Mucosa of descending colon (tissue), 3 donors: ENCODE measurements at regions not wholly inside any gene's neighbourhood (a gene's known extent, or its start where the extent isn't known, plus 50 kb on each side); places are given as distances from the start of the nearest gene placed in this dataset.

Experiments used
- ATAC-seq: fragments of 200-7000 bp; cut with Tn5 transposase; one replicate; pipeline ENCODE4 v1.9.1; 2020; ENCODE audit warnings: mild to moderate bottlenecking, moderate library complexity
- DNase-seq, 3 donors: peaks; one replicate each; pipeline ENCODE4 v3.0.0-alpha.2; 2020
- H3K36me3 ChIP-seq: fragments of 200-600 bp; one replicate; pipeline ENCODE4 v1.8.0; 2021; ENCODE audit warnings: low read depth, mild to moderate bottlenecking
- H3K4me1 ChIP-seq: fragments of 200-600 bp; one replicate; pipeline ENCODE4 v1.8.0; 2021; ENCODE audit warnings: low read depth, mild to moderate bottlenecking
- H3K4me3 ChIP-seq: fragments of 200-600 bp; one replicate; pipeline ENCODE4 v1.8.0; 2021; ENCODE audit warnings: mild to moderate bottlenecking
- H3K9me3 ChIP-seq: fragments of 200-600 bp; one replicate; pipeline ENCODE4 v1.8.0; 2021; ENCODE audit warnings: mild to moderate bottlenecking
- CTCF ChIP-seq: fragments of 200-600 bp; IDR thresholded peaks from one replicate; pipeline ENCODE4 v1.8.0; 2022; ENCODE audit warnings: antibody characterized with exemption, mild to moderate bottlenecking
- intact Hi-C, 2 donors: fragments of 100-400 bp; cut with DNase I in 1 of 2; cut with micrococcal nuclease in 1 of 2; formaldehyde crosslinking; loops; one replicate each; pipeline versions ENCODE4 v1.11.0 to v1.11.1; 2022; cut with DNase I, micrococcal nuclease
- donor health status: DM: no; HTN: no; CAD: no; lungs with moderate emphysema.
- donor health status: DM: no; HTN: no; CAD: no.
- donor health status: DM: no; HTN: yes; CAD: no.

GRCh38 chr4:189500970-189501369, 439.7 kb upstream of the FRG1 start:
- Histone ChIP-seq H3K36me3 (no peaks in the 10 kb centered on the region), H3K4me1 (no peaks in the 10 kb centered on the region), H3K9me3 (peaks cover 4% of the 10 kb centered on the region), H3K4me3 (no peak overlapping the region)
- no peak for ATAC-seq
- TF ChIP-seq CTCF = no peak
- DNase-seq = no peak
- intact Hi-C loops = no loop called here

GRCh38 chr4:189502841-189503435, 437.7 kb upstream of the FRG1 start:
- intact Hi-C loops = no loop called here
- ATAC-seq (no peak), DNase-seq (no peak)
- H3K9me3 ChIP-seq = peaks cover 4% of the 10 kb centered on the region
- no peaks in the 10 kb centered on the region for H3K36me3 ChIP-seq
- no peak overlapping the region for H3K4me3 ChIP-seq
- H3K4me1 ChIP-seq = no peaks in the 10 kb centered on the region
- no peak for TF ChIP-seq CTCF

- no peak for ATAC-seq
- no peak for TF ChIP-seq CTCF
- H3K4me3 ChIP-seq = no peak overlapping the region
Observed at GRCh38 chr4:189504220-189504619, 436.5 kb upstream of the FRG1 start.

GRCh38 chr4:189505380-189505779, 435.3 kb upstream of the FRG1 start:
- TF ChIP-seq CTCF = no peak
- Histone ChIP-seq H3K36me3 (no peaks in the 10 kb centered on the region), H3K4me1 (no peaks in the 10 kb centered on the region), H3K4me3 (no peak overlapping the region), H3K9me3 (no peaks in the 10 kb centered on the region)
- DNase-seq = no peak
- ATAC-seq = no peak
- intact Hi-C loops = no loop called here

More at GRCh38 chr4:189504220-189504619, 436.5 kb upstream of the FRG1 start:
- peaks cover 4% of the 10 kb centered on the region for H3K9me3 ChIP-seq
- intact Hi-C loops = no loop called here
- no peaks in the 10 kb centered on the region for H3K4me1 ChIP-seq
- no peaks in the 10 kb centered on the region for H3K36me3 ChIP-seq
- no peak for DNase-seq

- intact Hi-C loops = no loop called here
- no peaks in the 10 kb centered on the region for H3K4me1 ChIP-seq
- H3K36me3 ChIP-seq = no peaks in the 10 kb centered on the region
- DNase-seq (no peak), ATAC-seq (no peak)
- no peak for TF ChIP-seq CTCF
- no peak overlapping the region for H3K4me3 ChIP-seq
- H3K9me3 ChIP-seq = no peaks in the 10 kb centered on the region
Observed at GRCh38 chr4:189506080-189506479, 434.6 kb upstream of the FRG1 start.

- H3K9me3 ChIP-seq = no peaks in the 10 kb centered on the region
- no peak for DNase-seq
- H3K4me1 ChIP-seq = no peaks in the 10 kb centered on the region
- ATAC-seq = no peak
- no peak for TF ChIP-seq CTCF
- no peaks in the 10 kb centered on the region for H3K36me3 ChIP-seq
- no peak overlapping the region for H3K4me3 ChIP-seq
- intact Hi-C loops = no loop called here
Observed at GRCh38 chr4:189507060-189507459, 433.6 kb upstream of the FRG1 start.
